OCI-LY7 (cell line): ENCODE measurements at regions not wholly inside any gene's neighbourhood (a gene's known extent, or its start where the extent isn't known, plus 50 kb on each side); places are given as distances from the start of the nearest gene placed in this dataset.

ENCODE experiments used
- EZH2phosphoT487 ChIP-seq: fragments of 200-600 bp; sonication (generic); IDR thresholded peaks from 2 replicates; pipeline ENCODE4 v1.6.1; 2018; ENCODE audit warnings: low read depth, borderline replicate concordance, mild to moderate bottlenecking, mixed run types, antibody characterized with exemption, low read length, moderate library complexity, mixed read lengths
- TF ChIP-seq, protein P1 (sequence below): fragments of 200-600 bp; sonication (generic); conservative IDR thresholded peaks from 2 replicates; pipeline ENCODE4 v1.5.1; 2014; ENCODE audit warnings: mild to moderate bottlenecking, antibody characterized with exemption, low read length, moderate library complexity, mixed read lengths

- TF ChIP-seq, protein P1, sequence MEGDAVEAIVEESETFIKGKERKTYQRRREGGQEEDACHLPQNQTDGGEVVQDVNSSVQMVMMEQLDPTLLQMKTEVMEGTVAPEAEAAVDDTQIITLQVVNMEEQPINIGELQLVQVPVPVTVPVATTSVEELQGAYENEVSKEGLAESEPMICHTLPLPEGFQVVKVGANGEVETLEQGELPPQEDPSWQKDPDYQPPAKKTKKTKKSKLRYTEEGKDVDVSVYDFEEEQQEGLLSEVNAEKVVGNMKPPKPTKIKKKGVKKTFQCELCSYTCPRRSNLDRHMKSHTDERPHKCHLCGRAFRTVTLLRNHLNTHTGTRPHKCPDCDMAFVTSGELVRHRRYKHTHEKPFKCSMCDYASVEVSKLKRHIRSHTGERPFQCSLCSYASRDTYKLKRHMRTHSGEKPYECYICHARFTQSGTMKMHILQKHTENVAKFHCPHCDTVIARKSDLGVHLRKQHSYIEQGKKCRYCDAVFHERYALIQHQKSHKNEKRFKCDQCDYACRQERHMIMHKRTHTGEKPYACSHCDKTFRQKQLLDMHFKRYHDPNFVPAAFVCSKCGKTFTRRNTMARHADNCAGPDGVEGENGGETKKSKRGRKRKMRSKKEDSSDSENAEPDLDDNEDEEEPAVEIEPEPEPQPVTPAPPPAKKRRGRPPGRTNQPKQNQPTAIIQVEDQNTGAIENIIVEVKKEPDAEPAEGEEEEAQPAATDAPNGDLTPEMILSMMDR, result no peak
- no peak for TF ChIP-seq EZH2phosphoT487
Measured at GRCh38 chr9:2495221-2496005, 126.2 kb upstream of the VLDLR start.
